ENCODE measurements at regions not wholly inside any gene's neighbourhood (a gene's known extent, or its start where the extent isn't known, plus 50 kb on each side); places are given as distances from the start of the nearest gene placed in this dataset.

GRCh38 chr16:51797669-51798259, 646.7 kb upstream of the SALL1 start:
- no peak for ATAC-seq
- no peak for TF ChIP-seq SP1 (IDR thresholded peaks at IDR 0.05; ENCODE audit: low read depth)
- no peak for TF ChIP-seq EZH2phosphoT487 (IDR thresholded peaks at IDR 0.05; ENCODE audit: borderline replicate concordance)
- TF ChIP-seq CTCF (IDR thresholded peaks at IDR 0.05 in 2 of 3, conservative IDR thresholded peaks at IDR 0.05 in 1 of 3; ENCODE audit: borderline replicate concordance in 1 of 3, insufficient read depth in 1 of 3, low read depth in 2 of 3, low read length in 2 of 3) = no peak
- no peak for TF ChIP-seq POLR2A (IDR thresholded peaks at IDR 0.05; ENCODE audit: borderline replicate concordance, extremely low read depth, insufficient read depth, insufficient read length)
- no peak for TF ChIP-seq SIN3A (IDR thresholded peaks at IDR 0.05; ENCODE audit: low read depth)
- no peak for TF ChIP-seq REST (IDR thresholded peaks at IDR 0.05; ENCODE audit: low read depth)
- TF ChIP-seq ELF1 (IDR thresholded peaks at IDR 0.05; ENCODE audit: borderline replicate concordance, low read depth) = no peak
- TF ChIP-seq ZBTB33 (IDR thresholded peaks at IDR 0.05; ENCODE audit: extremely low read depth, insufficient replicate concordance, low read length) = no peak
- TF ChIP-seq ZFX (IDR thresholded peaks at IDR 0.05) = no peak
- TF ChIP-seq ZNF274 (IDR thresholded peaks at IDR 0.05; ENCODE audit: low read depth, low read length) = no peak
- no peak for TF ChIP-seq CBX3 (IDR thresholded peaks at IDR 0.05; ENCODE audit: low read depth)
- no peak for TF ChIP-seq FOSL1 (IDR thresholded peaks at IDR 0.05; ENCODE audit: low read depth)
- no peak for TF ChIP-seq JUND (IDR thresholded peaks at IDR 0.05)
- TF ChIP-seq RAD21 (IDR thresholded peaks at IDR 0.05; ENCODE audit: low read depth) = no peak
- TF ChIP-seq YY1 (IDR thresholded peaks at IDR 0.05; ENCODE audit: extremely low read depth, insufficient replicate concordance, low read depth, low read length) = no peak
- no peak for TF ChIP-seq EZH2 (IDR thresholded peaks at IDR 0.05)
- no peak for TF ChIP-seq TCF7L2 (IDR thresholded peaks at IDR 0.05; ENCODE audit: borderline replicate concordance, extremely low read depth, insufficient read depth, insufficient read length)
- TF ChIP-seq POLR2AphosphoS5 (IDR thresholded peaks at IDR 0.05; ENCODE audit: low read depth, low read length) = no peak
- Histone ChIP-seq H3K9me2 (ENCODE audit: insufficient read depth) (no peaks in the 10 kb centered on the region), H2AFZ (ENCODE audit: low read depth, low read length, poor library complexity, severe bottlenecking) (no peak overlapping the region), H4K20me1 (ENCODE audit: insufficient read depth) (no peaks in the 10 kb centered on the region), H3K27ac (ENCODE audit: low read depth, low read length) (no peak overlapping the region), H3K27me3 (ENCODE audit: insufficient read depth, low read length) (no peaks in the 10 kb centered on the region), H3K4me2 (ENCODE audit: low read length) (no peak overlapping the region), H3K79me2 (ENCODE audit: insufficient read depth, low read length) (no peaks in the 10 kb centered on the region), H3K36me3 (ENCODE audit: control insufficient read depth in 1 of 2, insufficient read depth in 2 of 2, low read length in 2 of 2) (no peaks in the 10 kb centered on the region), H3K9ac (ENCODE audit: low read length) (no peak overlapping the region), H3K4me3 (replicated peaks in 1 of 2; ENCODE audit: low read depth in 1 of 2, low read length in 2 of 2) (no peak overlapping the region), H3K4me1 (ENCODE audit: control insufficient read depth in 1 of 2, insufficient read depth in 2 of 2, low read length in 2 of 2) (no peaks in the 10 kb centered on the region), H3K9me3 (ENCODE audit: control insufficient read depth in 1 of 2, insufficient read depth in 1 of 2, low read depth in 1 of 2, low read length in 2 of 2) (peaks cover 9 to 17% of the 10 kb centered on the region in 2 experiments; a peak in 2 of 4 replicates)
- ChIA-PET CTCF (no interaction called here), RAD21 (ENCODE audit: low non-redundant PET in 1 of 2, low total read pairs in 2 of 2, uncharacterized antibody in 2 of 2, unreplicated experiment in 2 of 2) (no interaction called here), POLR2A (no interaction called here)
- BruUV-seq (replicated peaks) = no TSS peak
- DNase-seq (ENCODE audit: low read depth, low spot score) = no peak
- intact Hi-C loops (cut with micrococcal nuclease) = no loop called here
